ENCODE measurements at regions not wholly inside any gene's neighbourhood (a gene's known extent, or its start where the extent isn't known, plus 50 kb on each side); places are given as distances from the start of the nearest gene placed in this dataset.
"Not testable (repeated sequence)": the region's sequence is repeated elsewhere in the genome, so short reads cannot be mapped to it uniquely, and the experiment has no call there.

DNA sequence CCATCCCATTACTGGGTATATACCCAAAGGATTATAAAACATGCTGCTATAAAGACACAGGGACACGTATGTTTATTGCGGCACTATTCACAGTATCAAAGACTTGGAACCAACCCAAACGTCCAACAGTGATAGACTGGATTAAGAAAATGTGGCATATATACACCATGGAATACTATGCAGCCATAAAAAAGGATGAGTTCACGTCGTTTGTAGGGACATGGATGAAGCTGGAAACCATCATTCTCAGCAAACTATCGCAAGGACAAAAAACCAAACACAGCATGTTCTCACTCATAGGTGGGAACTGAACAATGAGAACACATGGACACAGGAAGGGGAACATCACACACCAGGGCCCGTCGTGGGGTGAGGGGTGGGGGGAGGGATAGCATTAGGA is 106.1 kb downstream of the CHD1L start:
- DNase-seq (ENCODE audit: low spot score); H3K9me3 ChIP-seq (ENCODE audit: control insufficient read depth in 4 of 4, low read length in 3 of 4); H3K27ac ChIP-seq (ENCODE audit: low read depth in 1 of 2, low read length in 2 of 2); H3K4me1 ChIP-seq (ENCODE audit: control insufficient read depth in 4 of 4, insufficient read depth in 4 of 4, low read length in 3 of 4); H3K9ac ChIP-seq (ENCODE audit: low read depth in 1 of 2, low read length in 2 of 2); H3K36me3 ChIP-seq (ENCODE audit: control insufficient read depth in 4 of 4, insufficient read depth in 3 of 4, low read depth in 1 of 4, low read length in 3 of 4); H3K4me3 ChIP-seq (ENCODE audit: low read depth in 1 of 3, low read length in 3 of 3); H3K27me3 ChIP-seq (ENCODE audit: control insufficient read depth in 4 of 4, insufficient read depth in 4 of 4, low read length in 3 of 4): not testable (repeated sequence)
- WGBS: 84% methylated on average over 8 of the region's 8 CpGs

DNA sequence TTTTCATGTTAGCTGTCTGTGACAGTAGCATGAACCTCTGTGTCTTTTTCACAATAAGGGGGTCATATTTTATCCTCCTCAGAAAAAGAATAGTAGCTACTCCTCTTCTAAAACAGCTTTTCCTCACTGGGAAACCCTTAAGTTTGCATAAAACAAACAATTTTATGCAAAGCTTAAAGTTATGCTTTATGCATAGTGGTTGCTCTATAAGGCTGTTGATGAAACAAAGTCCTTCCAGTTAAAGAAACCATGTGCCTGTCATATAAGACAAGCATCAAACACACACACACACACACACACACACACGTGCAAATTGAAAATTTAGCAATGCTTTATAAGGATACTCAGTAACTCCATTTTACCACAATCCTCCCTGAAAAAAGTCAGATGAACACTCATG is 107.0 kb downstream of the CHD1L start:
- no peaks in the 10 kb centered on the region for H3K27me3 ChIP-seq (ENCODE audit: control insufficient read depth in 4 of 4, insufficient read depth in 4 of 4, low read length in 3 of 4)
- no peaks in the 10 kb centered on the region for H3K36me3 ChIP-seq (ENCODE audit: control insufficient read depth in 4 of 4, insufficient read depth in 3 of 4, low read depth in 1 of 4, low read length in 3 of 4)
- no peaks in the 10 kb centered on the region for H3K4me1 ChIP-seq (ENCODE audit: control insufficient read depth in 4 of 4, insufficient read depth in 4 of 4, low read length in 3 of 4)
- H3K4me3 ChIP-seq (ENCODE audit: low read depth in 1 of 3, low read length in 3 of 3): no peak overlapping the region
- no peaks in the 10 kb centered on the region for H3K9me3 ChIP-seq (ENCODE audit: control insufficient read depth in 4 of 4, low read length in 3 of 4)
- no peak for DNase-seq (ENCODE audit: low spot score)
- H3K9ac ChIP-seq (ENCODE audit: low read depth in 1 of 2, low read length in 2 of 2): no peak overlapping the region
- no peak overlapping the region for H3K27ac ChIP-seq (ENCODE audit: low read depth in 1 of 2, low read length in 2 of 2)
- TF ChIP-seq TAF1 (conservative IDR thresholded peaks at IDR 0.05) (no peak), FOXA2 (IDR thresholded peaks at IDR 0.05) (no peak), HNF4A (conservative IDR thresholded peaks at IDR 0.05) (no peak), HNF4G (IDR thresholded peaks at IDR 0.05) (no peak), YY1 (IDR thresholded peaks at IDR 0.05) (no peak), JUND (IDR thresholded peaks at IDR 0.05) (no peak), SP1 (IDR thresholded peaks at IDR 0.05) (no peak), RXRA (IDR thresholded peaks at IDR 0.05) (no peak)
- TF ChIP-seq, protein P1, sequence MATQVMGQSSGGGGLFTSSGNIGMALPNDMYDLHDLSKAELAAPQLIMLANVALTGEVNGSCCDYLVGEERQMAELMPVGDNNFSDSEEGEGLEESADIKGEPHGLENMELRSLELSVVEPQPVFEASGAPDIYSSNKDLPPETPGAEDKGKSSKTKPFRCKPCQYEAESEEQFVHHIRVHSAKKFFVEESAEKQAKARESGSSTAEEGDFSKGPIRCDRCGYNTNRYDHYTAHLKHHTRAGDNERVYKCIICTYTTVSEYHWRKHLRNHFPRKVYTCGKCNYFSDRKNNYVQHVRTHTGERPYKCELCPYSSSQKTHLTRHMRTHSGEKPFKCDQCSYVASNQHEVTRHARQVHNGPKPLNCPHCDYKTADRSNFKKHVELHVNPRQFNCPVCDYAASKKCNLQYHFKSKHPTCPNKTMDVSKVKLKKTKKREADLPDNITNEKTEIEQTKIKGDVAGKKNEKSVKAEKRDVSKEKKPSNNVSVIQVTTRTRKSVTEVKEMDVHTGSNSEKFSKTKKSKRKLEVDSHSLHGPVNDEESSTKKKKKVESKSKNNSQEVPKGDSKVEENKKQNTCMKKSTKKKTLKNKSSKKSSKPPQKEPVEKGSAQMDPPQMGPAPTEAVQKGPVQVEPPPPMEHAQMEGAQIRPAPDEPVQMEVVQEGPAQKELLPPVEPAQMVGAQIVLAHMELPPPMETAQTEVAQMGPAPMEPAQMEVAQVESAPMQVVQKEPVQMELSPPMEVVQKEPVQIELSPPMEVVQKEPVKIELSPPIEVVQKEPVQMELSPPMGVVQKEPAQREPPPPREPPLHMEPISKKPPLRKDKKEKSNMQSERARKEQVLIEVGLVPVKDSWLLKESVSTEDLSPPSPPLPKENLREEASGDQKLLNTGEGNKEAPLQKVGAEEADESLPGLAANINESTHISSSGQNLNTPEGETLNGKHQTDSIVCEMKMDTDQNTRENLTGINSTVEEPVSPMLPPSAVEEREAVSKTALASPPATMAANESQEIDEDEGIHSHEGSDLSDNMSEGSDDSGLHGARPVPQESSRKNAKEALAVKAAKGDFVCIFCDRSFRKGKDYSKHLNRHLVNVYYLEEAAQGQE (IDR thresholded peaks at IDR 0.05): no peak
- WGBS: 76% methylated on average over 1 of the region's 1 CpG

DNA sequence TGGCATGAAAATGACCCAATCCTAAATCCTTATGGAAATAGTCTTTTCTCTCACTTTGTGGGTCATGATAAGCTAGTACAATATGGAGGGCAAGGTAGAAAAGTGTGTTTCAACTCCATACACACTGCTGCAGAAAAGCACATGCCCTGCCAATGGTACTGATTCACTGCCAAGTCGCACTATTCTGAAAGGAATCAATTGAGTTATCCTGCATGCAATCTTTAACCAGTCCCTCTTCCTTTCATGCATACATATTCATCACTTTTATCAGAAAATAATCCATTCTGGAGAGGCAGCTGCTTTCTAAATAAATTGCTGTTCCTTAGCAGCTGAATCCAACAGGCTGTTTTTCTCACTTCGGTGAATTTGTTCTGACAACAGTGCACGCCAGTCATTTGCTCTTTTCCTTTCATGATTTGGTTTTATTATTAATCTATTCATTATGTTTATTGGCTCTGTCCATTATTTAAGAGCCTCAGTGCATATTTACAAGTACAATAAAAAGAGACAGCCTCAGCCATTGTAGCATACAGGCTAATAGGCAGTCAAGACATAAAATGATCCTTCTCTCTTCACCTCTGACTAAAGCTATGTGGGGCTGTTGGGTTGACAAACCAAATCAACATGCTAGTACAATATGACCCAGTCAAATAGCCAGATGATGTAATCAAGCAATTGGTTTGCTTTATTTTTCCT is 108.8 kb downstream of the CHD1L start:
- no peaks in the 10 kb centered on the region for H3K9me3 ChIP-seq (ENCODE audit: control insufficient read depth in 4 of 4, low read length in 3 of 4)
- H3K36me3 ChIP-seq (ENCODE audit: control insufficient read depth in 4 of 4, insufficient read depth in 3 of 4, low read depth in 1 of 4, low read length in 3 of 4): no peaks in the 10 kb centered on the region
- H3K27ac ChIP-seq (ENCODE audit: low read depth in 1 of 2, low read length in 2 of 2): no peak overlapping the region
- no peaks in the 10 kb centered on the region for H3K27me3 ChIP-seq (ENCODE audit: control insufficient read depth in 4 of 4, insufficient read depth in 4 of 4, low read length in 3 of 4)
- H3K4me3 ChIP-seq (ENCODE audit: low read depth in 1 of 3, low read length in 3 of 3): no peak overlapping the region
- 92% methylated on average over 3 of the region's 3 CpGs for WGBS
- TF ChIP-seq HNF4A (conservative IDR thresholded peaks at IDR 0.05) (no peak), FOXA1 (IDR thresholded peaks at IDR 0.05) (no peak), HNF4G (IDR thresholded peaks at IDR 0.05) (no peak)
- no peak for DNase-seq (ENCODE audit: low spot score)
- no peaks in the 10 kb centered on the region for H3K4me1 ChIP-seq (ENCODE audit: control insufficient read depth in 4 of 4, insufficient read depth in 4 of 4, low read length in 3 of 4)
- no peak overlapping the region for H3K9ac ChIP-seq (ENCODE audit: low read depth in 1 of 2, low read length in 2 of 2)
